ENCODE measurements at regions not wholly inside any gene's neighbourhood (a gene's known extent, or its start where the extent isn't known, plus 50 kb on each side); places are given as distances from the start of the nearest gene placed in this dataset.

DNA sequence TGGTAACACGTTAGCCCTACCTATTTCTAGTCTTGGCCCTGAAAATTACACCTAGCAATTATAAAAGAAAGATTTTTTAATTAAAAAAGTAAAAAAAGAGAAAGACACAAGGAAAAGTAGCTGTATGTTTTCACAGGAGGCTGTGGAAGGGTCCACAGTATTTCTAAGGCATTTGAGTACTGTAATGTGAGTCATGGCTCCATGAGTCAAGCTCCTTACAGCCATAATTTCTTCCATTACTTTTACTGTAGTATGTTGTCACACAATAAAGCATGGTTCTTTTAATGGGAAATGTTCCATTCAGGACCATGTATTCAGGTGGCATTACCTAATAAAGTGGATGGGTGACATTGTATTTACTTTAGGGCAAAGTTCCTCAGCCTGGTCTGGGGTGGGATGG lies 113.4 kb downstream of the GPR37 start:
- no peak for TF ChIP-seq NR1H2 (CRISPR knock-in tag; IDR thresholded peaks at IDR 0.05)
- TF ChIP-seq NFATC4 (CRISPR knock-in tag; IDR thresholded peaks at IDR 0.05) = no peak
- no peak for TF ChIP-seq CBFB (CRISPR knock-in tag; IDR thresholded peaks at IDR 0.05; ENCODE audit: low read depth)
- no peak for TF ChIP-seq CTCF (IDR thresholded peaks at IDR 0.05)
- no peak for TF ChIP-seq HMGA2 (CRISPR knock-in tag; IDR thresholded peaks at IDR 0.05)
- TF ChIP-seq, protein P1, sequence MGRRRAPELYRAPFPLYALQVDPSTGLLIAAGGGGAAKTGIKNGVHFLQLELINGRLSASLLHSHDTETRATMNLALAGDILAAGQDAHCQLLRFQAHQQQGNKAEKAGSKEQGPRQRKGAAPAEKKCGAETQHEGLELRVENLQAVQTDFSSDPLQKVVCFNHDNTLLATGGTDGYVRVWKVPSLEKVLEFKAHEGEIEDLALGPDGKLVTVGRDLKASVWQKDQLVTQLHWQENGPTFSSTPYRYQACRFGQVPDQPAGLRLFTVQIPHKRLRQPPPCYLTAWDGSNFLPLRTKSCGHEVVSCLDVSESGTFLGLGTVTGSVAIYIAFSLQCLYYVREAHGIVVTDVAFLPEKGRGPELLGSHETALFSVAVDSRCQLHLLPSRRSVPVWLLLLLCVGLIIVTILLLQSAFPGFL (CRISPR knock-in tag; IDR thresholded peaks at IDR 0.05; ENCODE audit: borderline replicate concordance) = no peak
- TF ChIP-seq JAZF1 (CRISPR knock-in tag; IDR thresholded peaks at IDR 0.05) = no peak
- TF ChIP-seq ATF3 (CRISPR knock-in tag; conservative IDR thresholded peaks at IDR 0.05) = no peak
- TF ChIP-seq, protein P2, sequence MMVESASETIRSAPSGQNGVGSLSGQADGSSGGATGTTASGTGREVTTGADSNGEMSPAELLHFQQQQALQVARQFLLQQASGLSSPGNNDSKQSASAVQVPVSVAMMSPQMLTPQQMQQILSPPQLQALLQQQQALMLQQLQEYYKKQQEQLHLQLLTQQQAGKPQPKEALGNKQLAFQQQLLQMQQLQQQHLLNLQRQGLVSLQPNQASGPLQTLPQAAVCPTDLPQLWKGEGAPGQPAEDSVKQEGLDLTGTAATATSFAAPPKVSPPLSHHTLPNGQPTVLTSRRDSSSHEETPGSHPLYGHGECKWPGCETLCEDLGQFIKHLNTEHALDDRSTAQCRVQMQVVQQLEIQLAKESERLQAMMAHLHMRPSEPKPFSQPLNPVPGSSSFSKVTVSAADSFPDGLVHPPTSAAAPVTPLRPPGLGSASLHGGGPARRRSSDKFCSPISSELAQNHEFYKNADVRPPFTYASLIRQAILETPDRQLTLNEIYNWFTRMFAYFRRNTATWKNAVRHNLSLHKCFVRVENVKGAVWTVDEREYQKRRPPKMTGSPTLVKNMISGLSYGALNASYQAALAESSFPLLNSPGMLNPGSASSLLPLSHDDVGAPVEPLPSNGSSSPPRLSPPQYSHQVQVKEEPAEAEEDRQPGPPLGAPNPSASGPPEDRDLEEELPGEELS (CRISPR knock-in tag; IDR thresholded peaks at IDR 0.05) = no peak
- no peak for TF ChIP-seq ATF6 (CRISPR knock-in tag; IDR thresholded peaks at IDR 0.05)
- no peak for TF ChIP-seq USF1 (CRISPR knock-in tag; IDR thresholded peaks at IDR 0.05)
- TF ChIP-seq E2F5 (CRISPR knock-in tag; IDR thresholded peaks at IDR 0.05) = no peak

Measured in WTC11 (cell line).